H9 (cell line): ENCODE measurements at regions not wholly inside any gene's neighbourhood (a gene's known extent, or its start where the extent isn't known, plus 50 kb on each side); places are given as distances from the start of the nearest gene placed in this dataset.

Experiments
- DNase-seq: peaks from one replicate; pipeline ENCODE4 v3.0.0-alpha.2; 2017
- H2AFZ ChIP-seq: one replicate; pipeline ENCODE4 v1.6.1; 2013; ENCODE audit warnings: mild to moderate bottlenecking, low read length, control low read depth, moderate library complexity
- H2AK5ac ChIP-seq: 2 replicates; pipeline ENCODE4 v1.6.1; 2013; ENCODE audit warnings: low read length, control low read depth, mixed read lengths; ENCODE audit not compliant: insufficient read length
- H2BK120ac ChIP-seq: one replicate; pipeline ENCODE4 v1.6.1; 2013; ENCODE audit warnings: low read depth, mild to moderate bottlenecking, low read length, control low read depth, inconsistent platforms; ENCODE audit not compliant: poor library complexity, severe bottlenecking
- H2BK12ac ChIP-seq: 2 replicates; pipeline ENCODE4 v1.6.1; 2013; ENCODE audit warnings: low read length, control low read depth, mixed read lengths, low read depth; ENCODE audit not compliant: insufficient read length
- H2BK15ac ChIP-seq: 2 replicates; pipeline ENCODE4 v1.6.1; 2013; ENCODE audit warnings: low read depth, low read length, control low read depth
- H2BK20ac ChIP-seq: one replicate; pipeline ENCODE4 v1.6.1; 2013; ENCODE audit warnings: low read depth, mild to moderate bottlenecking, low read length, control low read depth, inconsistent platforms; ENCODE audit not compliant: poor library complexity, severe bottlenecking
- H2BK5ac ChIP-seq: 2 replicates; pipeline ENCODE4 v1.6.1; 2013; ENCODE audit warnings: low read length, control low read depth, mixed read lengths; ENCODE audit not compliant: insufficient read length
- H3K14ac ChIP-seq: 2 replicates; pipeline ENCODE4 v1.6.1; 2013; ENCODE audit warnings: low read length, control low read depth; ENCODE audit not compliant: insufficient read depth
- H3K18ac ChIP-seq: 2 replicates; pipeline ENCODE4 v1.6.1; 2013; ENCODE audit warnings: low read depth, mild to moderate bottlenecking, mixed read lengths, low read length, control low read depth; ENCODE audit not compliant: insufficient read length
- H3K23ac ChIP-seq: 2 replicates; pipeline ENCODE4 v1.6.1; 2013; ENCODE audit warnings: low read length, control low read depth, mixed read lengths, low read depth; ENCODE audit not compliant: insufficient read length
- H3K23me2 ChIP-seq: 2 replicates; pipeline ENCODE4 v1.6.1; 2013; ENCODE audit warnings: low read depth, mild to moderate bottlenecking, mixed read lengths, low read length, control low read depth; ENCODE audit not compliant: insufficient read length, poor library complexity, severe bottlenecking
- H3K27ac ChIP-seq: 2 replicates; pipeline ENCODE4 v1.5.1; 2013; ENCODE audit warnings: low read length, control low read depth, mixed read lengths, low read depth; ENCODE audit not compliant: insufficient read length
- H3K27me3 ChIP-seq: 2 replicates; pipeline ENCODE4 v1.6.1; 2013; ENCODE audit warnings: low read length, control low read depth, inconsistent platforms; ENCODE audit not compliant: insufficient read depth
- H3K4ac ChIP-seq: 2 replicates; pipeline ENCODE4 v1.6.1; 2013; ENCODE audit warnings: low read depth, mild to moderate bottlenecking, control low read depth, inconsistent platforms, low read length, moderate library complexity
- H3K4me1 ChIP-seq: 2 replicates; pipeline ENCODE4 v1.6.1; 2013; ENCODE audit warnings: low read length, control low read depth, inconsistent platforms; ENCODE audit not compliant: insufficient read depth
- H3K4me2 ChIP-seq: 2 replicates; pipeline ENCODE4 v1.6.1; 2013; ENCODE audit warnings: low read length, control low read depth, mixed read lengths; ENCODE audit not compliant: insufficient read length, insufficient read depth
- H3K56ac ChIP-seq: 2 replicates; pipeline ENCODE4 v1.6.1; 2013; ENCODE audit warnings: low read depth, mild to moderate bottlenecking, mixed read lengths, low read length, control low read depth; ENCODE audit not compliant: insufficient read length
- H3K79me1 ChIP-seq: 2 replicates; pipeline ENCODE4 v1.6.1; 2013; ENCODE audit warnings: low read depth, mild to moderate bottlenecking, moderate library complexity, low read length, control low read depth, inconsistent platforms; ENCODE audit not compliant: insufficient read depth, poor library complexity, severe bottlenecking
- H3K79me2 ChIP-seq: 2 replicates; pipeline ENCODE4 v1.6.1; 2013; ENCODE audit warnings: low read length, control low read depth, inconsistent platforms; ENCODE audit not compliant: insufficient read depth
- H3K9ac ChIP-seq: 2 replicates; pipeline ENCODE4 v1.6.1; 2013; ENCODE audit warnings: low read length, control low read depth, mixed read lengths; ENCODE audit not compliant: insufficient read length; ENCODE audit errors: extremely low read depth
- H3K9me3 ChIP-seq: one replicate; pipeline ENCODE4 v1.6.1; 2013; ENCODE audit warnings: low read depth, low read length, inconsistent platforms; ENCODE audit not compliant: control insufficient read depth
- H3T11ph ChIP-seq: one replicate; pipeline ENCODE4 v1.6.1; 2013; ENCODE audit warnings: mild to moderate bottlenecking, low read length, control low read depth, inconsistent platforms
- H4K20me1 ChIP-seq: one replicate; pipeline ENCODE4 v1.6.1; 2013; ENCODE audit not compliant: control insufficient read depth, insufficient read length, insufficient read depth
- H4K5ac ChIP-seq: 2 replicates; pipeline ENCODE4 v1.6.1; 2013; ENCODE audit warnings: low read depth, mild to moderate bottlenecking, mixed read lengths, low read length, control low read depth; ENCODE audit not compliant: insufficient read length
- H4K8ac ChIP-seq: replicated peaks from 2 replicates; pipeline ENCODE4 v1.6.1; 2013; ENCODE audit warnings: low read length, control low read depth, mixed read lengths, low read depth; ENCODE audit not compliant: insufficient read length
- H4K91ac ChIP-seq: 2 replicates; pipeline ENCODE4 v1.6.1; 2013; ENCODE audit warnings: low read depth, mild to moderate bottlenecking, moderate library complexity, mixed read lengths, low read length, control low read depth; ENCODE audit not compliant: insufficient read length
- H3K27ac Mint-ChIP-seq, 3 experiments: 2 replicates in 2 of 3; 3 replicates in 1 of 3; pipeline ENCODE4 v1.8.0; 2020 to 2021; ENCODE audit warnings: mixed read lengths in 3 of 3, mild to moderate bottlenecking in 1 of 3, moderate library complexity in 1 of 3
- H3K27me3 Mint-ChIP-seq: 2 replicates; pipeline ENCODE4 v1.8.0; 2021; ENCODE audit warnings: low read depth, mild to moderate bottlenecking, moderate library complexity, mixed read lengths
- H3K36me3 Mint-ChIP-seq, 3 experiments: 2 replicates in 2 of 3; 3 replicates in 1 of 3; pipeline ENCODE4 v1.8.0; 2020 to 2021; ENCODE audit warnings: low read depth in 3 of 3, mixed read lengths in 3 of 3; ENCODE audit not compliant: insufficient read depth in 1 of 3
- H3K4me1 Mint-ChIP-seq, 2 experiments: 2 replicates each; pipeline ENCODE4 v1.8.0; 2020; ENCODE audit warnings: mixed read lengths in 2 of 2
- H3K4me3 Mint-ChIP-seq, 2 experiments: 2 replicates in 1 of 2; 3 replicates in 1 of 2; pipeline ENCODE4 v1.8.0; 2020 to 2021; ENCODE audit warnings: mild to moderate bottlenecking in 2 of 2, mixed read lengths in 2 of 2, moderate library complexity in 1 of 2
- H3K9me3 Mint-ChIP-seq, 2 experiments: 2 replicates in 1 of 2; 3 replicates in 1 of 2; pipeline ENCODE4 v1.8.0; 2020; ENCODE audit warnings: mild to moderate bottlenecking in 2 of 2, mixed read lengths in 2 of 2, moderate library complexity in 1 of 2
- TF ChIP-seq, protein P1 (sequence below): fragments of 200-600 bp; sonication (generic); conservative IDR thresholded peaks from 3 replicates; pipeline ENCODE4 v1.8.0; 2021; ENCODE audit warnings: antibody characterized with exemption, mild to moderate bottlenecking

DNA sequence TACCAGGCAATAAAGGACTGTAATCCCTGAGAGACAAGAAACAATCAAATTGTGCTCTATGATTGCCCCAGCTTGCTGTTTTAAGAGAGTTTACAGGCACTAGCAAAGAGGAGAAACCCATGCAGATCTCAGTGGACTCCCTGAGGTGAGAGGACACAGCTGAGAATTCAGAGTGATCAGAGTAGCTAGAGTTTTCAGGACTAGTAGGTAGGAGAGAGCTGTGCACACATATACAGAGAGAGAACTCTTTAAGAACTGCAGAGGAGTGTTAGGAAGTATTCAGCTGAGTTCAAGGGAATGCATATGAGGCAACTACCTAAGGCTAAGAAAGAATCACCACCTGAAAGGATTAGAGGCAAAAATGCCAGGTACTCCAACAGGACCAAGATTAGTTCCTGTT lies 904.8 kb downstream of the CDH8 start:
- no peaks in the 10 kb centered on the region for H3K79me2 ChIP-seq
- H3K23me2 ChIP-seq, result no peaks in the 10 kb centered on the region
- no peak overlapping the region for H2BK120ac ChIP-seq
- no peaks in the 10 kb centered on the region for H3K4me1 ChIP-seq
- no peaks in the 10 kb centered on the region for H3K79me1 ChIP-seq
- H3K27ac Mint-ChIP-seq, result peak overlapping the region in 1 of 3 experiments; percentile 64; a peak in 2 of 7 replicates
- no peaks in the 10 kb centered on the region for H3K9me3 ChIP-seq
- H2AK5ac ChIP-seq, result no peak overlapping the region
- DNase-seq, result peak; percentile 26
- H3K23ac ChIP-seq, result no peak overlapping the region
- no peak overlapping the region for H4K91ac ChIP-seq
- no peaks in the 10 kb centered on the region for H4K20me1 ChIP-seq
- H4K5ac ChIP-seq, result no peak overlapping the region
- H2BK15ac ChIP-seq, result no peak overlapping the region
- H4K8ac ChIP-seq, result no peak overlapping the region
- no peak overlapping the region for H3K4ac ChIP-seq
- H3K36me3 Mint-ChIP-seq, result no peaks in the 10 kb centered on the region; a peak in 3 of 7 replicates
- TF ChIP-seq, protein P1, sequence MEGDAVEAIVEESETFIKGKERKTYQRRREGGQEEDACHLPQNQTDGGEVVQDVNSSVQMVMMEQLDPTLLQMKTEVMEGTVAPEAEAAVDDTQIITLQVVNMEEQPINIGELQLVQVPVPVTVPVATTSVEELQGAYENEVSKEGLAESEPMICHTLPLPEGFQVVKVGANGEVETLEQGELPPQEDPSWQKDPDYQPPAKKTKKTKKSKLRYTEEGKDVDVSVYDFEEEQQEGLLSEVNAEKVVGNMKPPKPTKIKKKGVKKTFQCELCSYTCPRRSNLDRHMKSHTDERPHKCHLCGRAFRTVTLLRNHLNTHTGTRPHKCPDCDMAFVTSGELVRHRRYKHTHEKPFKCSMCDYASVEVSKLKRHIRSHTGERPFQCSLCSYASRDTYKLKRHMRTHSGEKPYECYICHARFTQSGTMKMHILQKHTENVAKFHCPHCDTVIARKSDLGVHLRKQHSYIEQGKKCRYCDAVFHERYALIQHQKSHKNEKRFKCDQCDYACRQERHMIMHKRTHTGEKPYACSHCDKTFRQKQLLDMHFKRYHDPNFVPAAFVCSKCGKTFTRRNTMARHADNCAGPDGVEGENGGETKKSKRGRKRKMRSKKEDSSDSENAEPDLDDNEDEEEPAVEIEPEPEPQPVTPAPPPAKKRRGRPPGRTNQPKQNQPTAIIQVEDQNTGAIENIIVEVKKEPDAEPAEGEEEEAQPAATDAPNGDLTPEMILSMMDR, result no peak
- H3T11ph ChIP-seq, result no peak overlapping the region
- no peak overlapping the region for H3K18ac ChIP-seq
- H2BK12ac ChIP-seq, result no peak overlapping the region
- H3K27me3 Mint-ChIP-seq, result no peaks in the 10 kb centered on the region
- H3K4me1 Mint-ChIP-seq, result peaks cover 7% of the 10 kb centered on the region in 2 experiments
- no peak overlapping the region for H3K14ac ChIP-seq
- H3K27me3 ChIP-seq, result no peaks in the 10 kb centered on the region
- no peak overlapping the region for H3K56ac ChIP-seq
- no peak overlapping the region for H2BK5ac ChIP-seq
- peaks cover 0 to 4% of the 10 kb centered on the region in 2 experiments; a peak in 2 of 5 replicates for H3K9me3 Mint-ChIP-seq
- H2AFZ ChIP-seq, result no peak overlapping the region
- H3K4me2 ChIP-seq, result no peak overlapping the region
- H2BK20ac ChIP-seq, result no peak overlapping the region
- H3K27ac ChIP-seq, result no peak overlapping the region
- H3K9ac ChIP-seq, result no peak overlapping the region
- no peak overlapping the region for H3K4me3 Mint-ChIP-seq
